Endothelial cell of umbilical vein (primary cell): ENCODE measurements at regions not wholly inside any gene's neighbourhood (a gene's known extent, or its start where the extent isn't known, plus 50 kb on each side); places are given as distances from the start of the nearest gene placed in this dataset.

Source experiments
- BruUV-seq: library from RNA; stranded (reverse); fragments of 400-500 nt; replicated peaks from 2 replicates; lab custom pipeline; 2021; lab: Mats Ljungman, UMichigan
- CTCF ChIA-PET: fragments of 300-600, 350-600 bp; sonication (Branson Sonifier 250); formaldehyde crosslinking; loops from one replicate; lab custom pipeline; 2021; ENCODE audit warnings: antibody characterized with exemption, inconsistent platforms; lab: Charles Lee
- POLR2A ChIA-PET: fragments of 300-600, 350-600 bp; sonication (Branson Sonifier 250); formaldehyde crosslinking; loops from one replicate; lab custom pipeline; 2021; ENCODE audit warnings: antibody characterized with exemption, inconsistent platforms; lab: Charles Lee
- DNase-seq: peaks from one replicate; pipeline ENCODE4 v3.0.0-alpha.2; 2011; ENCODE audit warnings: low read depth, low spot score
- FAIRE-seq: peaks from 2 replicates; lab custom pipeline; 2011; peaks lifted over from hg19 to GRCh38; lab: Jason Lieb, UNC
- H2AFZ ChIP-seq: 2 replicates; pipeline ENCODE4 v1.6.0; 2012; ENCODE audit warnings: low read depth, low read length, control low read depth, inconsistent platforms
- H3K27ac ChIP-seq: 2 replicates; pipeline ENCODE4 v1.5.1; 2011; ENCODE audit warnings: low read depth, mild to moderate bottlenecking, control low read depth, low read length, moderate library complexity; ENCODE audit not compliant: insufficient read depth
- H3K27me3 ChIP-seq, 2 experiments: 2 replicates each; pipeline versions ENCODE4 v1.6.0 to v1.6.1; 2011; ENCODE audit warnings: low read length in 2 of 2, mixed read lengths in 1 of 2; ENCODE audit not compliant: control insufficient read depth in 2 of 2, insufficient read depth in 2 of 2
- H3K36me3 ChIP-seq, 2 experiments: 2 replicates in 1 of 2; 3 replicates in 1 of 2; pipeline ENCODE4 v1.5.1; 2011; ENCODE audit warnings: low read length in 2 of 2, mild to moderate bottlenecking in 1 of 2, moderate library complexity in 1 of 2; ENCODE audit not compliant: control insufficient read depth in 2 of 2, insufficient read depth in 2 of 2; ENCODE audit errors: extremely low read depth in 1 of 2
- H3K4me1 ChIP-seq: 3 replicates; pipeline ENCODE4 v1.5.1; 2011; ENCODE audit warnings: mild to moderate bottlenecking, low read length; ENCODE audit not compliant: control insufficient read depth, insufficient read depth; ENCODE audit errors: extremely low read depth
- H3K4me2 ChIP-seq: 2 replicates; pipeline ENCODE4 v1.6.1; 2011; ENCODE audit warnings: low read length, control low read depth, mixed read lengths; ENCODE audit not compliant: insufficient read depth
- H3K4me3 ChIP-seq, 3 experiments: fragments of 200-600 bp in 1 of 3; sonication (generic), shearing (Covaris generic) in 1 of 3; replicated peaks in 1 of 3; 2 replicates each; pipeline ENCODE4 v1.5.1; 2011 to 2016; ENCODE audit warnings: control low read depth in 3 of 3, low read length in 3 of 3, mild to moderate bottlenecking in 2 of 3, inconsistent platforms in 1 of 3, low read depth in 1 of 3, moderate library complexity in 1 of 3; ENCODE audit not compliant: insufficient read depth in 1 of 3
- H3K79me2 ChIP-seq: 2 replicates; pipeline ENCODE4 v1.6.0; 2012; ENCODE audit warnings: low read length, inconsistent platforms; ENCODE audit not compliant: control insufficient read depth, insufficient read depth
- H3K9ac ChIP-seq: replicated peaks from 2 replicates; pipeline ENCODE3; 2011; ENCODE audit warnings: low read length, control low read depth; ENCODE audit not compliant: insufficient read depth; ENCODE audit errors: extremely low read depth
- H3K9me1 ChIP-seq: replicated peaks from 3 replicates; pipeline ENCODE4 v1.6.0; 2011; ENCODE audit warnings: mild to moderate bottlenecking, low read length; ENCODE audit not compliant: control insufficient read depth, insufficient read depth; ENCODE audit errors: extremely low read depth
- H3K9me3 ChIP-seq: replicated peaks from 2 replicates; pipeline ENCODE4 v1.5.1; 2012; ENCODE audit warnings: low read length, inconsistent platforms; ENCODE audit not compliant: control insufficient read depth, insufficient read depth
- H4K20me1 ChIP-seq: replicated peaks from 2 replicates; pipeline ENCODE3; 2011; ENCODE audit warnings: mild to moderate bottlenecking, low read length; ENCODE audit not compliant: control insufficient read depth, insufficient read depth; ENCODE audit errors: extremely low read depth
- EZH2 ChIP-seq: IDR thresholded peaks from 2 replicates; pipeline ENCODE4 v1.6.1; 2012; ENCODE audit warnings: borderline replicate concordance, low read depth, mild to moderate bottlenecking, moderate library complexity, low read length, inconsistent platforms; ENCODE audit not compliant: severe bottlenecking
- FOS ChIP-seq: IDR thresholded peaks from 2 replicates; pipeline ENCODE4 v1.6.1; 2011; ENCODE audit warnings: mild to moderate bottlenecking, low read length, moderate library complexity, borderline replicate concordance; ENCODE audit not compliant: insufficient read depth
- GATA2 ChIP-seq: IDR thresholded peaks from 2 replicates; pipeline ENCODE4 v1.7.0; 2011; ENCODE audit warnings: low read depth, mild to moderate bottlenecking, moderate library complexity, mixed read lengths, low read length; ENCODE audit not compliant: insufficient read length, insufficient read depth
- JUN ChIP-seq: IDR thresholded peaks from 2 replicates; pipeline ENCODE4 v1.6.1; 2011; ENCODE audit warnings: borderline replicate concordance, low read depth; ENCODE audit not compliant: insufficient read length, insufficient read depth
- MYC ChIP-seq: IDR thresholded peaks from one replicate; pipeline ENCODE4 v1.6.1; 2011; ENCODE audit warnings: mild to moderate bottlenecking, low read depth, low read length
- POLR2A ChIP-seq: IDR thresholded peaks from 2 replicates; pipeline ENCODE4 v1.6.1; 2012; ENCODE audit warnings: low read depth, mild to moderate bottlenecking, control low read depth, low read length
- POLR2AphosphoS5 ChIP-seq: IDR thresholded peaks from 2 replicates; pipeline ENCODE4 v1.6.1; 2012; ENCODE audit warnings: low read depth, mild to moderate bottlenecking, control low read depth, low read length, moderate library complexity; ENCODE audit not compliant: insufficient read depth
- dilution Hi-C: fragments of 300-500 bp; cut with MboI; formaldehyde crosslinking; loops from one replicate; pipeline ENCODE4 v1.15.0; 2019; ENCODE audit warnings: low sequenced_read_pairs; ENCODE audit not compliant: extremely low pct_ligation_motif_present
- intact Hi-C: fragments of 100-400 bp; cut with micrococcal nuclease; formaldehyde crosslinking; loops from one replicate; pipeline ENCODE4 v1.10.0; 2022
- TF ChIP-seq, protein P1 (sequence below): IDR thresholded peaks from 2 replicates; pipeline ENCODE4 v1.6.1; 2011; ENCODE audit not compliant: insufficient read depth, insufficient read length
- TF ChIP-seq, protein P2 (sequence below), 2 donors: IDR thresholded peaks; 1 replicate in 1 of 2; 2 replicates in 1 of 2; pipeline ENCODE4 v1.5.1; 2011; ENCODE audit warnings: low read length in 2 of 2, mild to moderate bottlenecking in 2 of 2, moderate library complexity in 2 of 2, control low read depth in 1 of 2, inconsistent platforms in 1 of 2, low read depth in 1 of 2; ENCODE audit not compliant: insufficient read depth in 1 of 2; ENCODE audit errors: extremely low read depth in 1 of 2

DNA sequence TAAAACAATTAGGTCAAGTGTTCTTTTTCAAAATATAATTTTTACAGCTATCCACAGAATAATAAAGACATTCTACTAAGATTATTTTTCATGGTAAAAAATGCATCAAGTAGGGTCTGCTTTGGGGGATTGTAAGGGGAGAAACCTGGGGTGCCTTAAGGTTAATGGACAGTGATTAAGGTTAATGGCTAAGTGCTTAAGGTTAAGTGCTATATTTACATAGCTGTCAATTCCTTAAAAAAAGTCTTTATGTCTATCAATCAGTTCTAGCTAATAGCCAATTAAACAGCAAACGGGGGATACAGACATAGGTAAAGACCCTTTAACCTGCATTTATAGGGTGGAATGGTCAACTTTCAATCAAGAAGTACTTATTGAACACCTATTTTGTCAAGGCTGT is 284.5 kb upstream of the SEMA3A start:
- no peaks in the 10 kb centered on the region for H3K4me1 ChIP-seq
- H3K27me3 ChIP-seq = no peaks in the 10 kb centered on the region
- POLR2A ChIA-PET = no interaction called here
- H3K27ac ChIP-seq = no peak overlapping the region
- no peak overlapping the region for H3K4me2 ChIP-seq
- H3K79me2 ChIP-seq = no peaks in the 10 kb centered on the region
- no peak for FAIRE-seq
- H3K4me3 ChIP-seq = no peak overlapping the region
- BruUV-seq = no TSS peak
- CTCF ChIA-PET = no interaction called here
- dilution Hi-C loops (no loop called here), intact Hi-C loops (no loop called here)
- no peak for DNase-seq
- no peak overlapping the region for H3K9ac ChIP-seq
- H2AFZ ChIP-seq = no peak overlapping the region
- no peaks in the 10 kb centered on the region for H4K20me1 ChIP-seq
- H3K9me1 ChIP-seq = no peaks in the 10 kb centered on the region
- H3K9me3 ChIP-seq = no peaks in the 10 kb centered on the region
- H3K36me3 ChIP-seq = no peaks in the 10 kb centered on the region
- TF ChIP-seq, protein P1, sequence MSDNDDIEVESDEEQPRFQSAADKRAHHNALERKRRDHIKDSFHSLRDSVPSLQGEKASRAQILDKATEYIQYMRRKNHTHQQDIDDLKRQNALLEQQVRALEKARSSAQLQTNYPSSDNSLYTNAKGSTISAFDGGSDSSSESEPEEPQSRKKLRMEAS = no peak
- TF ChIP-seq GATA2 = no peak
- no peak for TF ChIP-seq JUN
- TF ChIP-seq, protein P2, sequence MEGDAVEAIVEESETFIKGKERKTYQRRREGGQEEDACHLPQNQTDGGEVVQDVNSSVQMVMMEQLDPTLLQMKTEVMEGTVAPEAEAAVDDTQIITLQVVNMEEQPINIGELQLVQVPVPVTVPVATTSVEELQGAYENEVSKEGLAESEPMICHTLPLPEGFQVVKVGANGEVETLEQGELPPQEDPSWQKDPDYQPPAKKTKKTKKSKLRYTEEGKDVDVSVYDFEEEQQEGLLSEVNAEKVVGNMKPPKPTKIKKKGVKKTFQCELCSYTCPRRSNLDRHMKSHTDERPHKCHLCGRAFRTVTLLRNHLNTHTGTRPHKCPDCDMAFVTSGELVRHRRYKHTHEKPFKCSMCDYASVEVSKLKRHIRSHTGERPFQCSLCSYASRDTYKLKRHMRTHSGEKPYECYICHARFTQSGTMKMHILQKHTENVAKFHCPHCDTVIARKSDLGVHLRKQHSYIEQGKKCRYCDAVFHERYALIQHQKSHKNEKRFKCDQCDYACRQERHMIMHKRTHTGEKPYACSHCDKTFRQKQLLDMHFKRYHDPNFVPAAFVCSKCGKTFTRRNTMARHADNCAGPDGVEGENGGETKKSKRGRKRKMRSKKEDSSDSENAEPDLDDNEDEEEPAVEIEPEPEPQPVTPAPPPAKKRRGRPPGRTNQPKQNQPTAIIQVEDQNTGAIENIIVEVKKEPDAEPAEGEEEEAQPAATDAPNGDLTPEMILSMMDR (IDR thresholded peaks at IDR 0.05; ENCODE audit: extremely low read depth in 1 of 2, insufficient read depth in 1 of 2, low read depth in 1 of 2, low read length in 2 of 2) = no peak
- no peak for TF ChIP-seq POLR2AphosphoS5
- TF ChIP-seq FOS = no peak
- TF ChIP-seq EZH2 = no peak
- TF ChIP-seq MYC = no peak
- TF ChIP-seq POLR2A = no peak
